Keratinocyte (primary cell): ENCODE measurements at regions not wholly inside any gene's neighbourhood (a gene's known extent, or its start where the extent isn't known, plus 50 kb on each side); places are given as distances from the start of the nearest gene placed in this dataset.

Experiments
- CTCF ChIP-seq, 3 experiments: IDR thresholded peaks in 1 of 3; conservative IDR thresholded peaks in 1 of 3; optimal IDR thresholded peaks in 1 of 3; 2 replicates in 2 of 3; 3 replicates in 1 of 3; pipeline versions ENCODE3 to v1.5.1; 2011; ENCODE audit warnings: low read length in 3 of 3, mild to moderate bottlenecking in 3 of 3, moderate library complexity in 2 of 3, control low read depth in 1 of 3, inconsistent platforms in 1 of 3; ENCODE audit not compliant: insufficient read depth in 2 of 3; ENCODE audit errors: extremely low read depth in 1 of 3
- EZH2 ChIP-seq: IDR thresholded peaks from one replicate; pipeline ENCODE4 v1.6.1; 2012; ENCODE audit warnings: inconsistent platforms, mild to moderate bottlenecking, low read length, moderate library complexity

- TF ChIP-seq CTCF (optimal IDR thresholded peaks at IDR 0.05 in 1 of 3, IDR thresholded peaks at IDR 0.05 in 1 of 3, conservative IDR thresholded peaks at IDR 0.05 in 1 of 3; ENCODE audit: extremely low read depth in 1 of 3, insufficient read depth in 2 of 3, low read length in 3 of 3), result no peak
- no peak for TF ChIP-seq EZH2
Measured at GRCh38 chr18:67001052-67001451, 397.2 kb upstream of the CDH19 start.
